HEK293 (cell line): ENCODE measurements at regions not wholly inside any gene's neighbourhood (a gene's known extent, or its start where the extent isn't known, plus 50 kb on each side); places are given as distances from the start of the nearest gene placed in this dataset.

ENCODE experiments used
- CTCF ChIA-PET: fragments of 350-600 bp; formaldehyde crosslinking; extraction: SDS; loops from one replicate; lab custom pipeline; 2021; ENCODE audit warnings: antibody characterized with exemption; lab: Yijun Ruan, JAX
- POLR2A ChIA-PET: fragments of 300-600 bp; formaldehyde crosslinking; extraction: SDS; loops from one replicate; lab custom pipeline; 2020; ENCODE audit warnings: antibody characterized with exemption, inconsistent platforms; lab: Yijun Ruan, JAX
- H3K27ac ChIP-seq: fragments of 200-500 bp; sonication (Bioruptor generic); 2 replicates; pipeline ENCODE4 v1.5.1; 2014; ENCODE audit warnings: low read depth, low read length, control low read depth, inconsistent platforms; ENCODE audit errors: extremely low read depth
- H3K36me3 ChIP-seq, 2 experiments: fragments of 200-500 bp in 1 of 2; sonication (Bioruptor generic) in 1 of 2; 1 replicate in 1 of 2; 2 replicates in 1 of 2; pipeline ENCODE4 v1.5.1; 2014 to 2017; ENCODE audit warnings: inconsistent platforms in 2 of 2, low read length in 2 of 2; ENCODE audit not compliant: control insufficient read depth in 2 of 2, insufficient read depth in 1 of 2
- H3K4me1 ChIP-seq: fragments of 200-500 bp; sonication (Bioruptor generic); 2 replicates; pipeline ENCODE4 v1.5.1; 2014; ENCODE audit warnings: mild to moderate bottlenecking, low read length, inconsistent platforms; ENCODE audit not compliant: control insufficient read depth, insufficient read depth
- H3K4me3 ChIP-seq: 2 replicates; pipeline ENCODE4 v1.5.1; 2011; ENCODE audit warnings: low read depth, mild to moderate bottlenecking, control low read depth, low read length, moderate library complexity
- H3K9me3 ChIP-seq: fragments of 200-500 bp; sonication (Bioruptor generic); 2 replicates; pipeline ENCODE4 v1.5.1; 2014; ENCODE audit warnings: low read depth, low read length, inconsistent platforms; ENCODE audit not compliant: control insufficient read depth, insufficient read depth
- BCL11B ChIP-seq: fragments of 450-650 bp; formaldehyde crosslinking; IDR thresholded peaks from 2 replicates; pipeline ENCODE4 v1.5.1; 2016; ENCODE audit warnings: low read depth, missing biosample characterization, missing genetic modification characterization
- GLI4 ChIP-seq: fragments of 450-650 bp; formaldehyde crosslinking; IDR thresholded peaks from 2 replicates; pipeline ENCODE4 v1.5.1; 2016; ENCODE audit warnings: missing biosample characterization, missing genetic modification characterization
- HOXA7 ChIP-seq: sonication (generic); formaldehyde crosslinking; IDR thresholded peaks from 2 replicates; pipeline ENCODE4 v1.8.1; 2022; ENCODE audit warnings: missing genetic modification reagents, borderline replicate concordance
- HOXC10 ChIP-seq: sonication (generic); formaldehyde crosslinking; IDR thresholded peaks from 2 replicates; pipeline ENCODE4 v1.8.1; 2023; ENCODE audit warnings: mild to moderate bottlenecking, missing genetic modification reagents
- KLF1 ChIP-seq: fragments of 450-650 bp; formaldehyde crosslinking; IDR thresholded peaks from 2 replicates; pipeline ENCODE4 v1.5.1; 2016; ENCODE audit warnings: missing biosample characterization, missing genetic modification characterization
- SALL2 ChIP-seq: fragments of 450-650 bp; formaldehyde crosslinking; IDR thresholded peaks from 2 replicates; pipeline ENCODE4 v1.5.0; 2017; ENCODE audit warnings: missing biosample characterization, mild to moderate bottlenecking, missing genetic modification characterization, borderline replicate concordance
- SCRT1 ChIP-seq: fragments of 450-650 bp; formaldehyde crosslinking; IDR thresholded peaks from 2 replicates; pipeline ENCODE4 v1.5.1; 2016; ENCODE audit warnings: missing biosample characterization, missing genetic modification characterization, borderline replicate concordance
- TCF7L2 ChIP-seq: IDR thresholded peaks from 2 replicates; pipeline ENCODE4 v1.6.1; 2011; ENCODE audit warnings: low read depth, mild to moderate bottlenecking, inconsistent platforms, low read length, moderate library complexity, borderline replicate concordance
- ZFP37 ChIP-seq: fragments of 450-650 bp; formaldehyde crosslinking; IDR thresholded peaks from 2 replicates; pipeline ENCODE4 v1.5.1; 2016; ENCODE audit warnings: missing biosample characterization, missing genetic modification characterization
- ZFP69B ChIP-seq: fragments of 450-650 bp; formaldehyde crosslinking; IDR thresholded peaks from 2 replicates; pipeline ENCODE4 v1.5.1; 2016; ENCODE audit warnings: missing biosample characterization, missing genetic modification characterization
- ZNF10 ChIP-seq: fragments of 450-650 bp; formaldehyde crosslinking; IDR thresholded peaks from 2 replicates; pipeline ENCODE4 v1.5.1; 2017; ENCODE audit warnings: missing biosample characterization, missing genetic modification characterization
- ZNF138 ChIP-seq: fragments of 450-650 bp; formaldehyde crosslinking; IDR thresholded peaks from 2 replicates; pipeline ENCODE4 v1.5.1; 2016; ENCODE audit warnings: missing biosample characterization, missing genetic modification characterization, borderline replicate concordance
- ZNF175 ChIP-seq: fragments of 450-650 bp; formaldehyde crosslinking; IDR thresholded peaks from 2 replicates; pipeline ENCODE4 v1.5.1; 2016; ENCODE audit warnings: missing biosample characterization, missing genetic modification characterization
- ZNF184 ChIP-seq: fragments of 450-650 bp; IDR thresholded peaks from 2 replicates; pipeline ENCODE4 v1.5.1; 2018; ENCODE audit warnings: missing biosample characterization, mild to moderate bottlenecking, missing genetic modification characterization
- ZNF221 ChIP-seq: fragments of 450-650 bp; formaldehyde crosslinking; IDR thresholded peaks from 2 replicates; pipeline ENCODE4 v1.5.1; 2017; ENCODE audit warnings: missing biosample characterization, missing genetic modification characterization, borderline replicate concordance
- ZNF354C ChIP-seq: fragments of 450-650 bp; formaldehyde crosslinking; IDR thresholded peaks from 2 replicates; pipeline ENCODE4 v1.5.1; 2016; ENCODE audit warnings: missing biosample characterization, missing genetic modification characterization, low read depth, borderline replicate concordance
- ZNF433 ChIP-seq: fragments of 450-650 bp; formaldehyde crosslinking; IDR thresholded peaks from 2 replicates; pipeline ENCODE4 v1.5.1; 2016; ENCODE audit warnings: missing biosample characterization, missing genetic modification characterization, low read depth
- ZNF501 ChIP-seq: fragments of 450-650 bp; formaldehyde crosslinking; IDR thresholded peaks from 2 replicates; pipeline ENCODE4 v1.5.1; 2016; ENCODE audit warnings: missing biosample characterization, missing genetic modification characterization
- ZNF548 ChIP-seq: fragments of 450-650 bp; formaldehyde crosslinking; IDR thresholded peaks from 2 replicates; pipeline ENCODE4 v1.5.1; 2016; ENCODE audit warnings: missing biosample characterization, missing genetic modification characterization
- ZNF560 ChIP-seq: fragments of 450-650 bp; formaldehyde crosslinking; IDR thresholded peaks from 2 replicates; pipeline ENCODE4 v1.5.1; 2017; ENCODE audit warnings: missing biosample characterization, missing genetic modification characterization, borderline replicate concordance
- ZNF600 ChIP-seq: fragments of 450-650 bp; formaldehyde crosslinking; IDR thresholded peaks from 2 replicates; pipeline ENCODE4 v1.5.1; 2016; ENCODE audit warnings: missing biosample characterization, missing genetic modification characterization
- ZNF610 ChIP-seq: fragments of 450-650 bp; formaldehyde crosslinking; IDR thresholded peaks from 2 replicates; pipeline ENCODE4 v1.5.1; 2016; ENCODE audit warnings: missing biosample characterization, missing genetic modification characterization, borderline replicate concordance
- ZNF664 ChIP-seq: fragments of 450-650 bp; formaldehyde crosslinking; IDR thresholded peaks from 2 replicates; pipeline ENCODE4 v1.5.1; 2016; ENCODE audit warnings: missing biosample characterization, missing genetic modification characterization
- ZNF677 ChIP-seq: fragments of 450-650 bp; IDR thresholded peaks from 2 replicates; pipeline ENCODE4 v1.5.0; 2018; ENCODE audit warnings: missing biosample characterization, mild to moderate bottlenecking, missing genetic modification characterization, moderate library complexity
- ZNF76 ChIP-seq: fragments of 450-650 bp; formaldehyde crosslinking; IDR thresholded peaks from 2 replicates; pipeline ENCODE4; 2016; ENCODE audit warnings: low read depth, missing biosample characterization, missing genetic modification characterization, borderline replicate concordance
- ZNF776 ChIP-seq: fragments of 450-650 bp; formaldehyde crosslinking; IDR thresholded peaks from 2 replicates; pipeline ENCODE4 v1.5.0; 2017; ENCODE audit warnings: missing biosample characterization, missing genetic modification characterization, borderline replicate concordance
- TF ChIP-seq, protein P1 (sequence below): IDR thresholded peaks from 2 replicates; pipeline ENCODE4 v1.6.1; 2011; ENCODE audit warnings: mild to moderate bottlenecking, low read depth, low read length, borderline replicate concordance
- TF ChIP-seq, protein P2 (sequence below): fragments of 450-650 bp; formaldehyde crosslinking; IDR thresholded peaks from 2 replicates; pipeline ENCODE4 v1.5.1; 2016; ENCODE audit warnings: missing biosample characterization, missing genetic modification characterization
- TF ChIP-seq, protein P3 (sequence below): fragments of 450-650 bp; formaldehyde crosslinking; IDR thresholded peaks from 2 replicates; pipeline ENCODE4 v1.5.1; 2016; ENCODE audit warnings: missing biosample characterization, missing genetic modification characterization
- TF ChIP-seq, protein P4 (sequence below): fragments of 450-650 bp; formaldehyde crosslinking; IDR thresholded peaks from 2 replicates; pipeline ENCODE4 v1.5.1; 2017; ENCODE audit warnings: missing biosample characterization, missing genetic modification characterization

DNA sequence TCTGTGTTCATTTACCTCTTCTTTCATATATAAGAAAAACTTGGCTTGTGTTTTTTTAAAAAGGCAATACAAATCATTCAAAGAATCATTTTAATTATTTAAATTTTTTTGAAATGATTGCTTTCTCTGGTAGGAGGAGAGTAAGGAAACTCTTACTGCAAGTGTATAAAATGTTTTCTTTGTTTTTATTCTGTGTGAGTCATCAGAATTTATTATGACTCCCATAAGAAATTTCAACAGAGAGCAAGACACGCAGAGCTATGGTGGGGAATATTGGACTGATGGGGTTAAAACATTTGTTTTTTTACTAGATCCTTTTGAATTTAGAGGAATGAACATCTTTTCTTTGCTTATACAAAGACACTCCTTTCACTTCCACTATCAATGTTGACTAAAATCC lies 119.1 kb upstream of the ATXN7L3B start:
- Histone ChIP-seq H3K27ac (no peak overlapping the region), H3K4me1 (no peaks in the 10 kb centered on the region), H3K4me3 (no peak overlapping the region), H3K36me3 (no peaks in the 10 kb centered on the region), H3K9me3 (no peaks in the 10 kb centered on the region)
- POLR2A ChIA-PET = no interaction called here
- TF ChIP-seq ZFP37 (tag by site-specific recombination) = no peak
- TF ChIP-seq GLI4 (tag by site-specific recombination) = no peak
- TF ChIP-seq ZNF501 (tag by site-specific recombination) = no peak
- TF ChIP-seq ZNF664 (tag by site-specific recombination) = no peak
- TF ChIP-seq ZNF354C (tag by site-specific recombination) = no peak
- TF ChIP-seq, protein P1, sequence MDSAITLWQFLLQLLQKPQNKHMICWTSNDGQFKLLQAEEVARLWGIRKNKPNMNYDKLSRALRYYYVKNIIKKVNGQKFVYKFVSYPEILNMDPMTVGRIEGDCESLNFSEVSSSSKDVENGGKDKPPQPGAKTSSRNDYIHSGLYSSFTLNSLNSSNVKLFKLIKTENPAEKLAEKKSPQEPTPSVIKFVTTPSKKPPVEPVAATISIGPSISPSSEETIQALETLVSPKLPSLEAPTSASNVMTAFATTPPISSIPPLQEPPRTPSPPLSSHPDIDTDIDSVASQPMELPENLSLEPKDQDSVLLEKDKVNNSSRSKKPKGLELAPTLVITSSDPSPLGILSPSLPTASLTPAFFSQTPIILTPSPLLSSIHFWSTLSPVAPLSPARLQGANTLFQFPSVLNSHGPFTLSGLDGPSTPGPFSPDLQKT = no peak
- no peak for TF ChIP-seq TCF7L2
- no peak for TF ChIP-seq ZNF600 (tag by site-specific recombination)
- no peak for TF ChIP-seq ZNF560
- TF ChIP-seq ZNF548 = no peak
- TF ChIP-seq, protein P2, sequence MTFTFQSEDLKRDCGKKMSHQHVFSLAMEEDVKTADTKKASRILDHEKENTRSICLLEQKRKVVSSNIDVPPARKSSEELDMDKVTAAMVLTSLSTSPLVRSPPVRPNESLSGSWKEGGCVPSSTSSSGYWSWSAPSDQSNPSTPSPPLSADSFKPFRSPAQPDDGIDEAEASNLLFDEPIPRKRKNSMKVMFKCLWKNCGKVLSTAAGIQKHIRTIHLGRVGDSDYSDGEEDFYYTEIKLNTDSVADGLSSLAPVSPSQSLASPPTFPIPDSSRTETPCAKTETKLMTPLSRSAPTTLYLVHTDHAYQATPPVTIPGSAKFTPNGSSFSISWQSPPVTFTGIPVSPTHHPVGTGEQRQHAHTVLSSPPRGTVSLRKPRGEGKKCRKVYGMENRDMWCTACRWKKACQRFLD (tag by site-specific recombination) = no peak
- no peak for TF ChIP-seq ZNF184 (tag by site-specific recombination)
- TF ChIP-seq ZNF175 (tag by site-specific recombination) = no peak
- no peak for TF ChIP-seq ZNF10 (tag by site-specific recombination)
- no peak for TF ChIP-seq SCRT1 (tag by site-specific recombination)
- TF ChIP-seq BCL11B (tag by site-specific recombination) = no peak
- TF ChIP-seq ZNF776 = no peak
- TF ChIP-seq ZNF76 (tag by site-specific recombination) = no peak
- CTCF ChIA-PET = no interaction called here

DNA sequence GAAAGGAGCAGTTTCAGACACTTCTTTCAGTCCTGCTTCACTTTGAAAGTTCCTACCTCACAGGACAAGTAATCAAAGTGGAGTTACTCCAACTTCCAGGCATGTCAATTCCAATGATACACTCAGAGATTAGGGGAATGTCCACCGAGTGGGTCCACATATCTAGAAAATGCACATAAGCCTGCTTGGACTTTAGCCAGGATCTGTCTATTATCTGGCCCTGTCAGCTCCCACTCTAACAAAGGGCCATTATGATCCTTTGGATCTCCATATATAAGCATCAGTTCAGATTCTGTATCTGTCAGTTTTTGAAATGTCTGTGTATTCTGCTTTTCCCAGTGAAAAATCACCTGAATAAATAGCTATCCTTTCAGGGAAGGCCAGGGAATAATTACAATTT lies 112.9 kb upstream of the ATXN7L3B start:
- POLR2A ChIA-PET = no interaction called here
- TF ChIP-seq ZNF138 (tag by site-specific recombination) (no peak), ZNF677 (tag by site-specific recombination) (no peak), HOXA7 (CRISPR knock-in tag) (no peak), SALL2 (no peak), ZFP69B (tag by site-specific recombination) (no peak), HOXC10 (CRISPR knock-in tag) (no peak), TCF7L2 (no peak), ZNF221 (tag by site-specific recombination) (no peak), ZFP37 (tag by site-specific recombination) (no peak), ZNF610 (tag by site-specific recombination) (no peak), ZNF433 (tag by site-specific recombination) (no peak), KLF1 (tag by site-specific recombination) (no peak)
- TF ChIP-seq, protein P3, sequence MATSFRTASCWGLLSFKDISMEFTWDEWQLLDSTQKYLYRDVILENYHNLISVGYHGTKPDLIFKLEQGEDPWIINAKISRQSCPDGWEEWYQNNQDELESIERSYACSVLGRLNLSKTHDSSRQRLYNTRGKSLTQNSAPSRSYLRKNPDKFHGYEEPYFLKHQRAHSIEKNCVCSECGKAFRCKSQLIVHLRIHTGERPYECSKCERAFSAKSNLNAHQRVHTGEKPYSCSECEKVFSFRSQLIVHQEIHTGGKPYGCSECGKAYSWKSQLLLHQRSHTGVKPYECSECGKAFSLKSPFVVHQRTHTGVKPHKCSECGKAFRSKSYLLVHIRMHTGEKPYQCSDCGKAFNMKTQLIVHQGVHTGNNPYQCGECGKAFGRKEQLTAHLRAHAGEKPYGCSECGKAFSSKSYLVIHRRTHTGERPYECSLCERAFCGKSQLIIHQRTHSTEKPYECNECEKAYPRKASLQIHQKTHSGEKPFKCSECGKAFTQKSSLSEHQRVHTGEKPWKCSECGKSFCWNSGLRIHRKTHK = no peak
- TF ChIP-seq, protein P4, sequence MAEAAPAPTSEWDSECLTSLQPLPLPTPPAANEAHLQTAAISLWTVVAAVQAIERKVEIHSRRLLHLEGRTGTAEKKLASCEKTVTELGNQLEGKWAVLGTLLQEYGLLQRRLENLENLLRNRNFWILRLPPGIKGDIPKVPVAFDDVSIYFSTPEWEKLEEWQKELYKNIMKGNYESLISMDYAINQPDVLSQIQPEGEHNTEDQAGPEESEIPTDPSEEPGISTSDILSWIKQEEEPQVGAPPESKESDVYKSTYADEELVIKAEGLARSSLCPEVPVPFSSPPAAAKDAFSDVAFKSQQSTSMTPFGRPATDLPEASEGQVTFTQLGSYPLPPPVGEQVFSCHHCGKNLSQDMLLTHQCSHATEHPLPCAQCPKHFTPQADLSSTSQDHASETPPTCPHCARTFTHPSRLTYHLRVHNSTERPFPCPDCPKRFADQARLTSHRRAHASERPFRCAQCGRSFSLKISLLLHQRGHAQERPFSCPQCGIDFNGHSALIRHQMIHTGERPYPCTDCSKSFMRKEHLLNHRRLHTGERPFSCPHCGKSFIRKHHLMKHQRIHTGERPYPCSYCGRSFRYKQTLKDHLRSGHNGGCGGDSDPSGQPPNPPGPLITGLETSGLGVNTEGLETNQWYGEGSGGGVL (tag by site-specific recombination) = no peak
- CTCF ChIA-PET = interaction anchor here (0.6 kb wide), 1 partner anchor 72 kb away, joined by 3 read pairs; no protein-coding TSS in a partner anchor
- no peak overlapping the region for H3K4me3 ChIP-seq
- H3K4me1 ChIP-seq = no peaks in the 10 kb centered on the region
- H3K9me3 ChIP-seq = no peaks in the 10 kb centered on the region
- H3K36me3 ChIP-seq = no peaks in the 10 kb centered on the region
- no peak overlapping the region for H3K27ac ChIP-seq
